ENCODE measurements at regions not wholly inside any gene's neighbourhood (a gene's known extent, or its start where the extent isn't known, plus 50 kb on each side); places are given as distances from the start of the nearest gene placed in this dataset.

- no peak overlapping the region for H3K4me3 ChIP-seq (ENCODE audit: low read length in 3 of 3)
- no peaks in the 10 kb centered on the region for H3K36me3 ChIP-seq (ENCODE audit: control insufficient read depth in 2 of 3, insufficient read depth in 3 of 3, low read length in 3 of 3)
- H3K9ac ChIP-seq (ENCODE audit: low read length in 3 of 3): no peak overlapping the region
- intact Hi-C loops (cut with DNase I): no loop called here
- no peaks in the 10 kb centered on the region for H3K9me3 ChIP-seq (ENCODE audit: control insufficient read depth in 2 of 3, insufficient read depth in 1 of 3, low read length in 3 of 3)
- FAIRE-seq (no peak), DNase-seq (no peak)
- H3K27me3 ChIP-seq (ENCODE audit: control insufficient read depth, insufficient read depth, low read length): no peaks in the 10 kb centered on the region
- no peaks in the 10 kb centered on the region for H3K4me1 ChIP-seq (ENCODE audit: control insufficient read depth in 2 of 3, insufficient read depth in 2 of 3, low read depth in 1 of 3, low read length in 3 of 3)
- H3K27ac ChIP-seq (ENCODE audit: low read depth in 2 of 2, low read length in 2 of 2): no peak overlapping the region
- no peak for TF ChIP-seq CTCF (IDR thresholded peaks at IDR 0.05; ENCODE audit: borderline replicate concordance, extremely low read depth, insufficient read depth)
Measured at GRCh38 chr7:121490309-121490708, 94.2 kb upstream of the FAM3C start.

- intact Hi-C loops (cut with DNase I): no loop called here
- H3K27ac ChIP-seq (ENCODE audit: low read depth in 2 of 2, low read length in 2 of 2): no peak overlapping the region
- no peak overlapping the region for H3K4me3 ChIP-seq (ENCODE audit: low read length in 3 of 3)
- H3K9me3 ChIP-seq (ENCODE audit: control insufficient read depth in 2 of 3, insufficient read depth in 1 of 3, low read length in 3 of 3): no peaks in the 10 kb centered on the region
- FAIRE-seq (no peak), DNase-seq (no peak)
- no peak overlapping the region for H3K9ac ChIP-seq (ENCODE audit: low read length in 3 of 3)
- TF ChIP-seq CTCF (IDR thresholded peaks at IDR 0.05; ENCODE audit: borderline replicate concordance, extremely low read depth, insufficient read depth): no peak
- H3K36me3 ChIP-seq (ENCODE audit: control insufficient read depth in 2 of 3, insufficient read depth in 3 of 3, low read length in 3 of 3): no peaks in the 10 kb centered on the region
- H3K4me1 ChIP-seq (ENCODE audit: control insufficient read depth in 2 of 3, insufficient read depth in 2 of 3, low read depth in 1 of 3, low read length in 3 of 3): no peaks in the 10 kb centered on the region
- H3K27me3 ChIP-seq (ENCODE audit: control insufficient read depth, insufficient read depth, low read length): no peaks in the 10 kb centered on the region
Measured at GRCh38 chr7:121489440-121489839, 93.3 kb upstream of the FAM3C start.

- intact Hi-C loops (cut with DNase I): no loop called here
- DNase-seq (no peak), FAIRE-seq (no peak)
- Histone ChIP-seq H3K27me3 (ENCODE audit: control insufficient read depth, insufficient read depth, low read length) (no peaks in the 10 kb centered on the region), H3K4me1 (ENCODE audit: control insufficient read depth in 2 of 3, insufficient read depth in 2 of 3, low read depth in 1 of 3, low read length in 3 of 3) (no peaks in the 10 kb centered on the region), H3K9me3 (ENCODE audit: control insufficient read depth in 2 of 3, insufficient read depth in 1 of 3, low read length in 3 of 3) (no peaks in the 10 kb centered on the region), H3K36me3 (ENCODE audit: control insufficient read depth in 2 of 3, insufficient read depth in 3 of 3, low read length in 3 of 3) (no peaks in the 10 kb centered on the region), H3K9ac (ENCODE audit: low read length in 3 of 3) (no peak overlapping the region), H3K27ac (ENCODE audit: low read depth in 2 of 2, low read length in 2 of 2) (no peak overlapping the region), H3K4me3 (ENCODE audit: low read length in 3 of 3) (no peak overlapping the region)
- no peak for TF ChIP-seq CTCF (IDR thresholded peaks at IDR 0.05; ENCODE audit: borderline replicate concordance, extremely low read depth, insufficient read depth)
Measured at GRCh38 chr7:121488111-121488650, 92.1 kb upstream of the FAM3C start.

- Histone ChIP-seq H3K27me3 (ENCODE audit: control insufficient read depth, insufficient read depth, low read length) (no peaks in the 10 kb centered on the region), H3K4me3 (ENCODE audit: low read length in 3 of 3) (no peak overlapping the region), H3K9me3 (ENCODE audit: control insufficient read depth in 2 of 3, insufficient read depth in 1 of 3, low read length in 3 of 3) (no peaks in the 10 kb centered on the region), H3K27ac (ENCODE audit: low read depth in 2 of 2, low read length in 2 of 2) (no peak overlapping the region), H3K9ac (ENCODE audit: low read length in 3 of 3) (no peak overlapping the region), H3K4me1 (ENCODE audit: control insufficient read depth in 2 of 3, insufficient read depth in 2 of 3, low read depth in 1 of 3, low read length in 3 of 3) (no peaks in the 10 kb centered on the region), H3K36me3 (ENCODE audit: control insufficient read depth in 2 of 3, insufficient read depth in 3 of 3, low read length in 3 of 3) (no peaks in the 10 kb centered on the region)
- intact Hi-C loops (cut with DNase I): no loop called here
- FAIRE-seq (no peak), DNase-seq (no peak)
- TF ChIP-seq CTCF (IDR thresholded peaks at IDR 0.05; ENCODE audit: borderline replicate concordance, extremely low read depth, insufficient read depth): no peak
Measured at GRCh38 chr7:121486590-121486989, 90.5 kb upstream of the FAM3C start.
